Stimulated activated naive CD4-positive, alpha-beta T cell (primary cell): ENCODE measurements at regions not wholly inside any gene's neighbourhood (a gene's known extent, or its start where the extent isn't known, plus 50 kb on each side); places are given as distances from the start of the nearest gene placed in this dataset.

ENCODE experiments used
- DNase-seq, 6 experiments: peaks; one replicate each; lab custom pipeline; 2025; lab: John Stamatoyannopoulos, UW

GRCh38 chr1:29664711-29665110, 428.4 kb downstream of the PTPRU start:
- DNase-seq, result no peak

- DNase-seq, result no peak
Measured at GRCh38 chr1:29658688-29659087, 422.4 kb downstream of the PTPRU start.

GRCh38 chr1:29657816-29658215, 421.5 kb downstream of the PTPRU start:
- DNase-seq, result no peak

GRCh38 chr1:29655945-29656850, 419.9 kb downstream of the PTPRU start:
- DNase-seq, result no peak

GRCh38 chr1:29655145-29655544, 418.8 kb downstream of the PTPRU start:
- DNase-seq, result no peak

GRCh38 chr1:29653886-29654450, 417.6 kb downstream of the PTPRU start:
- no peak for DNase-seq

- no peak for DNase-seq
Measured at GRCh38 chr1:29653034-29653810, 416.9 kb downstream of the PTPRU start.

GRCh38 chr1:29651684-29652665, 415.7 kb downstream of the PTPRU start:
- no peak for DNase-seq

- no peak for DNase-seq
Measured at GRCh38 chr1:29651246-29651645, 414.9 kb downstream of the PTPRU start.

- no peak for DNase-seq
Measured at GRCh38 chr1:29650476-29650875, 414.2 kb downstream of the PTPRU start.

GRCh38 chr1:29650041-29650400, 413.7 kb downstream of the PTPRU start:
- no peak for DNase-seq

- DNase-seq, result no peak
Measured at GRCh38 chr1:29649189-29650040, 413.1 kb downstream of the PTPRU start.

GRCh38 chr1:29648798-29649188, 412.5 kb downstream of the PTPRU start:
- DNase-seq, result no peak

- DNase-seq, result no peak
Measured at GRCh38 chr1:29648026-29648425, 411.7 kb downstream of the PTPRU start.

GRCh38 chr1:29647581-29647980, 411.3 kb downstream of the PTPRU start:
- no peak for DNase-seq

GRCh38 chr1:29646161-29646775, 409.9 kb downstream of the PTPRU start:
- no peak for DNase-seq

- no peak for DNase-seq
Measured at GRCh38 chr1:29645586-29645985, 409.3 kb downstream of the PTPRU start.

- no peak for DNase-seq
Measured at GRCh38 chr1:29644812-29645211, 408.5 kb downstream of the PTPRU start.

- no peak for DNase-seq
Measured at GRCh38 chr1:29643838-29644440, 407.6 kb downstream of the PTPRU start.

GRCh38 chr1:29643281-29643680, 407.0 kb downstream of the PTPRU start:
- DNase-seq, result no peak
